Nephron progenitor cell (in vitro differentiated cells): ENCODE measurements at regions not wholly inside any gene's neighbourhood (a gene's known extent, or its start where the extent isn't known, plus 50 kb on each side); places are given as distances from the start of the nearest gene placed in this dataset.

Experiments
- DNase-seq: peaks from one replicate; pipeline ENCODE4 v3.0.0; 2021
- H3K27ac Mint-ChIP-seq: 2 replicates; pipeline ENCODE4 v1.8.0; 2021; ENCODE audit warnings: mild to moderate bottlenecking, moderate library complexity, mixed read lengths
- H3K27me3 Mint-ChIP-seq: 2 replicates; pipeline ENCODE4 v1.8.0; 2021; ENCODE audit warnings: mild to moderate bottlenecking, low read depth, mixed read lengths; ENCODE audit not compliant: poor library complexity
- H3K36me3 Mint-ChIP-seq: 2 replicates; pipeline ENCODE4 v1.8.0; 2021; ENCODE audit warnings: low read depth, mixed read lengths
- H3K4me1 Mint-ChIP-seq: 2 replicates; pipeline ENCODE4 v1.8.0; 2021; ENCODE audit warnings: mixed read lengths
- H3K4me3 Mint-ChIP-seq: 2 replicates; pipeline ENCODE4 v1.8.0; 2021; ENCODE audit warnings: mild to moderate bottlenecking, moderate library complexity, mixed read lengths
- H3K9me3 Mint-ChIP-seq: 2 replicates; pipeline ENCODE4 v1.8.0; 2021; ENCODE audit warnings: mild to moderate bottlenecking, moderate library complexity, mixed read lengths
- CTCF ChIP-seq: fragments of 200-600 bp; sonication (generic); IDR thresholded peaks from 2 replicates; pipeline ENCODE4 v1.5.0; 2021; ENCODE audit warnings: antibody characterized with exemption

- Mint-ChIP-seq H3K27me3 (peaks cover 14% of the 10 kb centered on the region), H3K4me1 (peaks cover 6% of the 10 kb centered on the region), H3K4me3 (no peak overlapping the region), H3K9me3 (peaks cover 30% of the 10 kb centered on the region), H3K27ac (no peak overlapping the region), H3K36me3 (no peaks in the 10 kb centered on the region)
- no peak for DNase-seq
- no peak for TF ChIP-seq CTCF
Observed at GRCh38 chr12:124242529-124243065, 52.3 kb upstream of the RFLNA start.

- no peak for DNase-seq
- no peak for TF ChIP-seq CTCF
- peaks cover 11% of the 10 kb centered on the region for H3K4me1 Mint-ChIP-seq
- H3K36me3 Mint-ChIP-seq: no peaks in the 10 kb centered on the region
- peaks cover 30% of the 10 kb centered on the region for H3K9me3 Mint-ChIP-seq
- no peak overlapping the region for H3K27ac Mint-ChIP-seq
- H3K27me3 Mint-ChIP-seq: peaks cover 14% of the 10 kb centered on the region
- H3K4me3 Mint-ChIP-seq: no peak overlapping the region
Observed at GRCh38 chr12:124243936-124244335, 51.0 kb upstream of the RFLNA start.
